ENCODE measurements at regions not wholly inside any gene's neighbourhood (a gene's known extent, or its start where the extent isn't known, plus 50 kb on each side); places are given as distances from the start of the nearest gene placed in this dataset.

DNA sequence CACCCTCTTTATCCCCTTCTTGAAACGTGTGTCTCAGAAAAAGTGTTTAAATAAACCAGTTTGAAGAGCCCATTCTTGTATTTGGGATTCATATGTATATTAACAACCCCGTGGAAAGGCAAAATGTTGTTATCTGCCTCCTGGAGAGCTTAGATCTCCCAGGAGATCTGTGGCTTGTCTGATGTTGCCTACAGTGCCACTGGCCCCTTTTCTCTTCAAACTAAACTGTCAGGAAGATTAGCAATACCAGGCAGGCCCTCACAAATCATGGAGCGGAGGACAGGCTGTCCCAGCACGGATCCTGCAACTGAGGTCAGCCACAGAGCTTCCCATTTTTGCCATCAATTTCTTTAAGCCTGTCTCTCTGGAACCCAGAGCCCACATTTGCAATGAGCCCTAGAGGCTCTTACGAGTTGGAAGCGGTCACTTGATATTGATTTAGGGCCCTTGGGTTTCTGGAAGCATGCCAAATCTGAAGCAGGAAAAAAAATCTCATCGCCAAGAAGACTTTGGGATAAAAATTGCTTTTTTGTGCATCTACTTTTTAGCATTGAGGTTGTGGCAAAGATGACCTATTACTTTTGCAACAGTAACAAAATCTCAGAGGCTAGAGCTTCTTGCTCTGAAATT, 234.1 kb downstream of the OPA1 start:
- no peak for DNase-seq (ENCODE audit: low spot score)

DNA sequence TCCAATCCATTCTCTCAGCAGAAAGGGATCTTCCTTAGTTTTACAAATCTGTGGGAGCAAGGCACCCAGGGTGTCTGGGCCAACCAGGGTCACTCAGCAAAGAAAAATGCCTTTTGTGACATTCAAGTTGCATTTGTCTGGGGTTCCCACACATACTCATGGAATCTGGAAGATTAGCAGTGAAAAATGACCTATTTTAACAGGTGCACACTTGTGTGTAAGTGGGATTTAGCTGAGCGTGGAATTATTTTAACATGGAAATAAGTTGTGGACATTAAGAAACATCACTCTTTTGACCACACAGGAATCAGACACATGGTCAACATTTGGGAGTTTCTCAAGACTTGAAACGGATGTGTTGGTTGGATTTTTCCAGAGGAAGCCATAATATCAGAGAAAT, 234.9 kb downstream of the OPA1 start:
- DNase-seq (ENCODE audit: low spot score), result no peak

DNA sequence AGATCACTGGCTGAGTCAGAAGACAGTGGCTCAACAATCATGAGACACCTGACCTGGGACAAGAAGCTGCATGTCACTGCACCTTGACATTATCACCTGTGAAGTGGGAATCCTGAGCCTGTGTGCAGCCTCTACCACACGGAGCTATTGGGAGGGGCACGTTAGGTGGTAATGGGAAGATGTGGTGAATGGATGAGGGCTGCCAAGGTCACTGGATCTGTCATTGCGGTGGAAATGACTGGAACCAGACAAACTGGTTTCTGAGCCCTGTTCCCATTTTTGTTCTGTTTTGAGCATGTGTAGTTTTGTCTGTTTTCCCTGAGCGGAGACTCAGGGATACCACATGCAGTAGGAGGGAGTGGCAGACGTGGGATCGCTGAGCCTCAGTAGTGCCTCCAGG, 235.5 kb downstream of the OPA1 start:
- no peak for DNase-seq (ENCODE audit: low spot score)

DNA sequence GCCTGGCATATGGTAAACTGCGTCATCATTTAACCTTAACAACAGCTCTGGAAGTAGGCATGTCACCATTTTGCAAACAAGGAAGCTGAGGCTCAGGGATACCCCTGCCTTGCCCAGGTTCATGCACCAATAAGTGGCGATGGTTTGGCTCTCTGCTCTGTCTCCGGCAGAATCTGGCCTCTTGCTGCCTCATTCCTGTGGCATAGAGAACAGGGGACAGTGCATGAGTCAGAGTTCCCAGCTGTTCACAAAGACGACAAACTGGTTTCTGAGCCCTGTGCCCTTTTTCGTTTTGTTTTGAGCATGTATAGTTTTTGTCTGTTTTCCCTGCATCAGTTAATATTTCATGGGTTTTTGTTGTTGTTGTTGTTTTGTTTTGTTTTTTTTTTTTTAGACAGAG, 236.8 kb downstream of the OPA1 start:
- no peak for DNase-seq (ENCODE audit: low spot score)

DNA sequence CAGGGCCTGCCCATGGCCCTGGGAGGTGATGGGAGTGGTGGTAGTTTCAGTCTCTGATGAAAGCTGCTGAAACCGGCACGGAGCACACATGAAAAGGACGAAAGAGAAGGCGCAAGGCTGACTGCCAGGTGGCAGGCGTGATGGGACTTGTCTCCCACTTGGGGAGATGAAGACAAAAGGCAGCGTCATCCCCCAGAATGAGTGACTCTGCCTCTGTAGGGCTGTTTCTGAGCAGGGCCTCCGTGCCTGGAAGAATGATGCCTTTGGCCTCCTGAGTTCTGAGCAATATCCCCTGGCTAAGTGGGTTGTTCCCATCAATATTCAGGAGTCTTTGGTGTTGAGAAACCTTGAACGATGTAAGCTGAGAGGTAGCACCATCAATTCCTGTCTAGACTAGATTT, 237.8 kb downstream of the OPA1 start:
- no peak for DNase-seq (ENCODE audit: low spot score)

DNA sequence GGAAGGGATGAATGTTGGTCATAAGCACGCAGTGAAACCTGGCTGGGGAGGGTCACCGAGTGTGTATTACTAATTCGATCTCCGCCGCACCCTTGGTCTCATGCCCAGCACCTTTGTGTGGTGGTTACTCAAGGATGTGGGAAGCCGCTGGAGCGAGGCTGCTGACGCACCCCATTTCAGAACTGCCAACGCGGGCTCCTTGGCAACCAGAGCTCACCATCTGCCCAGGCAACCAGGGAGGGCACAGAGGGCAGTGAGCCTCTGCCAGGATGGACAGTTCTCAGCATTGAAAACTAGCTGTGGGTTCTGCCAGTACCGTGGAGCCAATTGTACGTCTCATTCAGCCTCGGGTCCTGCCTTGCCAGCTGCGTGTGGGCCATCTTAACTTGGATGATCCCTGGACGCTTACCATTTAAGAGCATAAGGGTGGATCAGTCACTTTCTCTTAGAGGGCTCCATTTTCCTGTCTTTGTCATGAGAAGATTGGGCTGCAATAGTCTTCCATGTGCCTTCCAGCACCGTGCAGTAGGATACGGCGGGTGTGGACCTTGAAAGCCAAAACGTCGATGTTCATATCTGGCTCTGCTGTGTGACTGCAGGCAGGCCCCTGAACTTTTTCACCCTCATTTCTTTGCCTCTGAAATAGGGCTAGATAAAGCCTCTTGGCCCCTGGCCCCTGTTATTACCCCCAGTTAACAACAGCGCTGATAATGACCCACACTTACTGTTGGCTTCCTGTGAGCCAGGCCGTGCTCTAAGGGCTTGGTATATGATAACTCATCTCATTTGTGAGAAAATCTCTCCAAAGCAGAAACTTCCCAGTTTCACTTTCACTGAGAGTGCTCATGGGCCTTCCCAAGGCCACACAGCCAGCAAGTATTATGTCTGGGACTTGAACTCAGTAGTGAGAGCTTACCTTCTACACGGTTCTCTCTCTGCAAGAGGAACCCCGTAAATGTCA, 238.8 kb downstream of the OPA1 start:
- peak; percentile 42 for DNase-seq (ENCODE audit: low spot score)

DNA sequence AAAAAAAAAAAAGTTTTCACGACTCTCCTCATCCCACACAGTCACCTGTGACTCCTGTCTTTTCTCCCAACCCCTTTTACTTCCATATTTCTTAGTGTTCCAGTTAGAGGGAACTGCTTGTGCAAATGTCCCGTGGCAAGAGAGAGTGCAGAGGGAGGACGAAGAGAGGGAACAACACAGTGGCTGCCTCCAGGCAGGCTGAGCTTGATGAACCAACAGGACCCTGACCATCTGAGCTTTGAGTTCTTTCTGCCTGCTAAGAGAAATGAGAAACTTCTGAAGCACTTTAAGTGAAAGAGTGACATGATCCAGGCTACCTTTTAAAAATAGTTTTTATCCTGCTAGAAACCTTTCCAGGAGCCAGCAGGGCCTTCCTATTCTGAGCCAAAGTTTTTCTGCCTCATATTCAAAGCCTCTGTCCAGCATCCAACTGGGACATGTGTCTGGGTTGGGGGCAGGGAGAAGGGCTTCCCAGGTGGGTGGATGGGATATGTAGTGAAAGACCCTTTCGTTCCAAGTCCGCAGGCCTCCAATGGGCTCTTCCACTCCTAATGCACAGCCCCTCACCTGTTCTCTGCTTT, 239.9 kb downstream of the OPA1 start:
- no peak for DNase-seq (ENCODE audit: low spot score)

DNA sequence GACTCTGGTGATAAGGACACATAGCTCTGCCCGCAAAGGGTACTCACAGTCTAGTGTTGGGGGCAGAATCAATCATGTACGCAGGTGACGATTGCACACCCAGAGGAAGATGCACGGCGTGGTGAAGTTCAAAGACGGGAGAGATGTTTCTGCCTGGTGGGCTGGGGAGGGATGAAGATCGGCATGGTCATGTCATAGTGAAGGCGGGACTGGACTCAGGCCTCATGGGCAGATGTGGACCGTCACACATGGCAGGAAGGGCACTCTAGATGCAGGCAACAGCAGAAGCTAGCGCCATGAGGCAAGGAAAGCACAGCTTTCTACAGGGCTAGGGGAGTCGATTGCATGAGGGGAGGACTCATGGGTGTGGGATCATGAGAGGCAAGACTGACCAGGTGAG, 240.6 kb downstream of the OPA1 start:
- no peak for DNase-seq (ENCODE audit: low spot score)

DNA sequence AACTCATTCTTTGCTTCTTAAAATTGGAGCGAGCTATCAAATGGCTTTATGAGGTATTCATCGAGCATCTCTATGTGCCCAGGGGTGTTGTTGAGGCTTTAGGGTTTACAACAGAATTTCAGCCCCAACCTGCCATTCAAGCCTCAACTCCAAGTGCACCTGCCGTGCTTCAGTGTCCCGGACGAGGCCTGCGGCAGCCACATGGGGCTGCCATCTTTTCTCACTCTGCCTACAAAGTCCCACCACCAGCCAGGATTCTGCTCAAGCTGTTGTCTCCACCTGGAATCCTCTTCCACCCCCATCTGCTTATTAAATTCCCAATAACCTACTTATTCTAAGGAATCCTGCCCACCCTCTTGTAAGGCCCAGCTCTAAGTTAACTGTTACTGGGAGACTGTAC, 242.4 kb downstream of the OPA1 start:
- no peak for DNase-seq (ENCODE audit: low spot score)

DNA sequence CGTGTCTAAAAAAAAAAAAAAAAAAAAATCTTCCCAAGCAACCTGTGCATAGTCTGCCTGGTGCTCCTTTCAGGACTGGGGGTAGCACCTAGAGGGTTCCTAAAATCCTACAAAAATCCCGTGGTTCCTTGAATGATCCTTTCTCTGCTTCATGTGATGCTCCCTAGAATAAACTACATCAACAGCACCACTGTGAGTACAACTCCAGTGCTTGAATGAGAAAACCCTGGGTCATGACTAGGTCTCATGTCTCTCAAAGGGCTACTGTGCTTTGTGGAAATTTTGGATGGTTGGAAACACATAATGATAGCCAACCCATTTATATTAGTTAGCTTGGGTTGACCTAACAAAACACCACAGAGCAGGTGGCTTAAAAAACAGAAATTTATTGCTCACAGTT, 243.5 kb downstream of the OPA1 start:
- DNase-seq (ENCODE audit: low spot score), result no peak

DNA sequence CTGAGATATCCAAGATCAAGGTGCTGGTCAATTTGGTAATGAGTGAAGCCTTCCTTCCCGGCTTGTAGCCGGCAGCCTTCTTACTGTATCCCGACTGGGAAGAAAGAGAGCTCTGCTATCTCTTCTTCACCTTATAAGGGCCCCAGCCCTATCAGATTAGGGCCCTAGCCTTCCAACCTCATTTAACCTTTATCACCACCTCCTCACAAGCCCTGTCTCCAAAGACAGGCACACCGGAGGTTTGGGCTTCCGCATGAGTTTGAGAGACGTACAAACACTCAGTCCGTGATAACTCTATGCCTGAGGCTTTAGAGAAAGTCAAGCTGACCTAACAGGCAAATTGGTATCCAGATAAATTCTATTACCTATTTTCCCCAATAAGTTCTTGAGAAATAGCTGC, 243.9 kb downstream of the OPA1 start:
- no peak for DNase-seq (ENCODE audit: low spot score)

DNA sequence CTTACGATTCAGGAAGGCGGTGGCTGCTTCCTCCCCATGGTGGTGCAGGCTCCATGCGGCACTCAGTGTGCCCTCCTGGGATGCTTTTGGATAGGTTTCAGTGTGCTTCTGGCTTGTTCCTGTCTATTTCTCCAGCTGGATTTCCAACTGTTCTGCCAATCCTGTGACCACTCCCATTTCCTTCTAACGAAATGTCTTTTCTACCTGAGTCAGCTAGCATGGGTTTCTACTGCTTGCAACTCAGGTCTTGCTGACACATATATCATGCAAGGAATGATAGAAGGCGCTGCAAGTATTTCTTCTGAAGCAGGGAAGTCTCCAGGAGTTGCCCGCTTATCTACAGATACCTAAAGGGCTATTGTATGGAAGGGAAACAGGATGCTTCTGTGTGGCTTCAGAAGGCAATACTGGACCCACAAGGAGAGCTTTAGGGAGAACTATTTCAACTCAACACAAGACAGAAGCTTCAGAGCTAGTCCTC, 244.4 kb downstream of the OPA1 start:
- DNase-seq (ENCODE audit: low spot score), result no peak

DNA sequence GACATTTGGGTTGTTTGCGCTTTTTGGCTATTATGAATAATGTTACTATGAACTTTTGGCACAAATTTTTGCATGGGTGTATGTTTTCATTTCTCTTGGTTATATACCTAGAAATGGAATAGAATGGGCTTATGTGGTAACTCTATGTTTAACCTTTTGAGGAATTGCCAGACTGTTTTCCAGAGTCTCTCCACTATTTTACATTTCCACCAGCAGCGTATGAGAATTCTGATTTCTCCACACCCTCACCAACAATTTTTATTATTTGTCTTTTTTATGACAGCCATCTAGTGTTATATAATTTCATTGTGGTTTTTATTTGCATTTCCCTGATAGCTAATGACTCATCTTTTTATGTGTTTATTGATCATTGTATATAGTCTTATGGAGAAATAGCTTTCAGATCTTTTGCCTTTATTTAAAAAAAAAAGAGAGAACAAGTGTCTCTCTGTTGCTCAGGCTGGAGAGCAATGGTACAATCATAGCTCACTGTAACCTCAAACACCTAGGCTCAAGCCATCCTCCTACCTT, 247.2 kb downstream of the OPA1 start:
- no peak for DNase-seq (ENCODE audit: low spot score)

DNA sequence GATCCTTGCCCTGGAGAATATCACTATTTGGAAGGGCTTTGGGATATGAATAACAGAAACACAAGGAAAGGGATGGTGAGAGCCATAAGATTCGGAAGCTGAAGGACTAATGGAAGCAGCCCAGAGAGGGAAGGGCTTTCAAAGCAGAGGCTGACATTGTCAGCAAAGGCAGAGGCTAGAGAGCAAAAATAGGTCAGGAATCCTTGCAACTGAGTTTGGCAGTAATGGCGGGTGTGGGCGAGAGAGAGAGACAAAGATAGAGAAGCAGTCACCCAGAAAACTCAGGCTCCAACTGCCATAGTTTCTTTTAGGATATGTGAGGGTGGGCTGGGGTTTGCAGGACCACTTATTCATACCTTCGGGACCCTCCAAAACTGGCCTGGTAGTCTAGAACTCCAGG, 248.6 kb downstream of the OPA1 start:
- DNase-seq (ENCODE audit: low spot score), result no peak

DNA sequence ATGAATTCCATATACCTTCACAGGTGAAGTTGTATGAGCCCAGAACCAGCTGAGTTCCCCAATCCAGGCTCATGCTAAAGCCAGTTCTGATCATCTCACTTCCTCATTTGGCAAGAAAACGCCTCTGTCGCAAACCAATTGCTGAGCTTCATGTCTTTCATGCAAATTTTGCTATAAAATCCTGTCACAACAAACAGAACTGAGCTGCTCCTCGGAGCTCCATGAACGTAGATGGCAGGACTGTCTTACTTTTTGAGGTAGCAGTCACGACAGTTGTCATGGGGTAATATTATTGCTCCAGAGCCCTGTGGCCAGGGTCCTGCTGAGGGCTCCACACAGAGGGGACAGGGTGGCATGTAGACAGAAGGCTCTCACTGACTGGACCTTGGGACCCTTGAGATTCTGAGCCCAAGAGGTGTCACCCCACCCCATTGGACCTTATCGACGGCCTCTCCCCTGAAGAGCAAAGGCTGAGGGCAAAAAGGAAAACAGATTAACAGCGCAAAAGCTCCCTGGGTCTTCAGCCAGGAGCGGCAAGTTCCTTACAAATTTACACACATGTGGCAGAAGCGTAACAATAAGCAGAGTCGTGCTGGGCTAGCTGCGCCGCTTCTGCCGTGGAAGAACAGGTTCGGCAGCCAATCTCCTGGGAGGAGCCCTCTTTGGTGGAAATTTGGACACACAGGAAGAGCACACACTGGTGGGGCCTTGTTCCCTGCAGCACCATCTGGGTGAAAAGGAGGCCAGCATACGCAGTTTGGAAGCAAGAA, 249.2 kb downstream of the OPA1 start:
- DNase-seq (ENCODE audit: low spot score), result peak; percentile 43

DNA sequence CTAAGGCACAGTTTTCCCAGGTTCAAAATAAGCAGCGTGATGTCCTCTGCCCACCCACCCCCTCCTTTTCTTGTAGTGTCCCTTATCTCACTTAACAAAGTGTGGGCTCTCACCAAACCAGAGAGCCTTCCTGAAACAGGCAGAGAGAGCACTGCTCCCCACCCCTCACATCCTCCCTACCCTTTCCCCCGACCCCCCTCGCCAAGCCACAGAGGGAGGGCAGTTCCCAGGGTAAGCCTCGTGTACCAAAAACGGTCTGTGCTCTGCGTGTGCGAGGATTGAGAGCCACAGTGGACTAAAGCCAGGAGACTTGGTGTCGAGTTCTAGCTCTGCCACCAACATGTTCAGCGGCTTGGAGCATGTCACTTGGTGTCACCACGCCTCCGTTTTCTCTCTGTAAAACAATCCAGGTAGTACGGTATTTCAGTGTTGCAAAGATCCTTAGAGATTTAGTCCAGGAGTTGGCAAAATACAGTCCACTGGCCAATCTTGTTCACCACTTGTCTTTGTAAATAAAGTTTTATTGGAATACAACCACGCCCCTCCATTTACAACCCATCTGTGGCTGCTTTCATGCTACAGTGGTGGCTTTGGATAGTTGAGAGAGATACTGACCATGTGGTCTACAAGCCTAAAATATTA, 249.9 kb downstream of the OPA1 start:
- DNase-seq (ENCODE audit: low spot score), result no peak

DNA sequence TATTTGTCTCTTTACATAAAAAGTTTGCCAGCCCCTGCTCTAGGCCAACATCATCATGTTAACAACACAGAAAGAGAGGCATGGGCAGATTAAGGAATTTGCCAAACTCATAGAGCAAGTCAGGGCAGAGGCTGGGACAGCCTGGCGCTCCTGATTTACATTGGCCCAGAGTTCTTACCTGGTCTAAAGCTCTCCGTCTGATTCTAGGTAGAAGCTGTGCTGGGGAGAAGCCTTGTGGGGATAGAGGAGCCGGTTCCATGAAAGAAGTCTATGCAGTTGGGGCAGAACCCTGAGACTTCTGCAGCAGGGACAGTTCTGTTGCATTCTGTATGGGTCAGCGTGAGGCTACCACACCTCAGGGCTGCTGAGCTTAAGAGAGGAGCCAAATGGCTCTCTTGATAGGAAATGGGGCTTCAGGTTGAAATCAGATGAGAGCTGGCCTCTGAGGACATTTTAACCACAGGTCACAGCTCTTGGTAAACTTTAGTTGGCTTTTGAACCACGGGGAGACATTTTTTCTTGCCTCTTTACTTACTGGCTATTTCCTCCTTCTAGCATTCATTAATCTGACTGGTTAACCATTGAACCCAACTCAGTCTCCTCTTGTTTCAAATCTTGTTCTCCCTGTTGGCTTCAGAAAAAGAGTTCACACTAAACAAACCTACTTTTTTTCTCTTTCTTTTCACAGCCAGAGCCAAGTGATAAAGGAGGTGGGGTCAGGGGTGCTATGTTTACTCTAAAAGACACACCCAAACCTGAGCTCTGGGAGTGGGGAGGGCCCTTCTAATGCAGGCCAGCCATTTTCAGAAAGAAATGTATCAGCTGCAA, 250.7 kb downstream of the OPA1 start:
- no peak for DNase-seq (ENCODE audit: low spot score)

DNA sequence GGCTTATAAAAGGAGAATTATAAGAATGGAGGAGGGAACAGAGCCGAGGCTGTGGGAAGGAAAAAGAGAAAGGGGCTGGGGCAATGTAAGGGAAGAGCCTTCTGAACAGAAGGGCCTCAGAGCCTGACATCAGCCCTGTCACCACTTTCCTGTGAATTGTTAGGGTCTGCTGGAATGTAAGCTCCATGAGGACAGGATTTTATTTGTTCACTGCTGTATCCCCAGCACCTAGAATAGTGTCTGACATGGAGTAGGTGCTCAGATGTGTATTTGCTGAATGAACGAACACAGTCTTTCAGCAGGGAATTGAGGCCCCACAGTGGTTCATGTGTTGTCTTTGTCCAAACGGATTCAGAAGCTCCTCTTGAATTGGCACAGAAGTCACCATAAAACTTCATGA, 251.5 kb downstream of the OPA1 start:
- no peak for DNase-seq (ENCODE audit: low spot score)

DNA sequence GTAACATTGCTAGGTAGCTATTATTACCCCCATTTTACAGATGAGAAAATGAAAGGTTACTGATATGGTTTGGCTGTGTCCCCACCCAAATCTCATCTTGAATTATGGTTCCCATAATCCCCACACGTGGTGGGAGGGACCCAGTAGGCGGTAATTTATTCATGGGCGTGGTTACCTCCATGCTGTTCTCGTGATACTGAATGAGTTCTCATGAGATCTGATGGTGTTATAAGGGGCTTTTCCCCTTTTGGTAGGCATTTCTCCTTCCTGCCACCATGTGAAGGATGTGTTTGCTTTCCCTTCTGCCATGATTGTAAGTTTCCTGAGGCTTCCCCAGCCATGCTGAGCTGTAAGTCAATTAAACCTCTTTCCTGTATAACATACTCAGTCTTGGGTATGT, 252.1 kb downstream of the OPA1 start:
- no peak for DNase-seq (ENCODE audit: low spot score)

DNA sequence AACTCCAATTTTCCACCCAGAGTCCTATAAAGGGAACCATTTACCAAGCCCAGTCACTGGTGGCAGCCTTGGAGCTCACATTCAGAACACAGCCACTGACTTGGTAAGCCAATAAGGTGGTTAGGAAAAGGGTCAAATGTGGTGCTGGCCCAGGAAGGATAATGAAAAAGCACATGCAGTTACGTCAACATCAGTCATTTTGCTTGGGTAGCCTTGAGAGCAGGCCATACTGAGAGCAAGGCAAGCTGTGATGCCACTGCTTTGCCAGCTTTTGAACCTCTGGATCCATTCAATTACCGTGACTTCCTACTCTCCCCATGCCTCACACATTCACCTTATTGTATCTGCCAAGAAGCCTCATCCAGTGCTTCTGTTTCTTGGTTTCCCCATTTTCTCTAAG, 253.6 kb downstream of the OPA1 start:
- no peak for DNase-seq (ENCODE audit: low spot score)

DNA sequence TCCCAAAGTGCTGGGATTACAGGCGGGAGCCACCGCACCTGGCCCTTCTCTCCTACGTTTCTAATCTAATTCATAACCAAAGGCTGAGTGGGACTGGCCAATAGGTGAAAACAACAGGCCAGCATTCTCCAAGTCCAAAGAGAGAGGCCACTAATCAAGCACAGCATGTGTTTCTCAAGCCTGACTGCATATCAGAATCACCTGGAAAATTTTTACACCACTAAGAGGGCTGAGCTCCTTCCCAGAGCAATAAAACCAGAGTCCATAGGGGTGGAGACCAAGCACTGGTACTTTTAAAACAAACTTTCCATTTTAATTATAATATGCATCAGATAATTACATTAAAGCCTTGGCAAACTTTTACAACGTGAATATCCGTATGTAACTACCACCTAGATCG, 254.4 kb downstream of the OPA1 start:
- DNase-seq (ENCODE audit: low spot score), result no peak
